A673 (cell line): ENCODE measurements at regions not wholly inside any gene's neighbourhood (a gene's known extent, or its start where the extent isn't known, plus 50 kb on each side); places are given as distances from the start of the nearest gene placed in this dataset.

ENCODE experiments used
- CTCF ChIP-seq: fragments of 300-800, 200-600 bp; sonication (generic); conservative IDR thresholded peaks from 2 replicates; pipeline ENCODE4 v1.5.1; 2017; ENCODE audit warnings: low read depth, mild to moderate bottlenecking, antibody characterized with exemption, low read length, moderate library complexity, mixed read lengths
- EZH2 ChIP-seq: fragments of 200-600 bp; sonication (generic); IDR thresholded peaks from 2 replicates; pipeline ENCODE4 v1.6.1; 2017; ENCODE audit warnings: borderline replicate concordance, low read depth, mild to moderate bottlenecking, mixed read lengths, antibody characterized with exemption, low read length; ENCODE audit not compliant: poor library complexity, severe bottlenecking

- TF ChIP-seq CTCF (no peak), EZH2 (no peak)
Observed at GRCh38 chr5:77920359-77921058, 144.4 kb upstream of the TBCA start.
